HepG2 (cell line): ENCODE measurements at regions not wholly inside any gene's neighbourhood (a gene's known extent, or its start where the extent isn't known, plus 50 kb on each side); places are given as distances from the start of the nearest gene placed in this dataset.

Experiments
- ARHGAP35 ChIP-seq: sonication (generic); formaldehyde crosslinking; IDR thresholded peaks from 2 replicates; pipeline ENCODE4 v1.9.0; 2022; ENCODE audit warnings: mild to moderate bottlenecking, inconsistent platforms, moderate library complexity, missing genetic modification reagents, borderline replicate concordance
- FOXA3 ChIP-seq: IDR thresholded peaks from 2 replicates; pipeline ENCODE4 v1.6.1; 2016; ENCODE audit warnings: missing genetic modification reagents, missing compliant biosample characterization
- FOXJ3 ChIP-seq: sonication (generic); formaldehyde crosslinking; IDR thresholded peaks from 2 replicates; pipeline ENCODE4 v1.4.0; 2020; ENCODE audit warnings: missing genetic modification reagents, mild to moderate bottlenecking, borderline replicate concordance
- FOXO1 ChIP-seq: sonication (generic); formaldehyde crosslinking; IDR thresholded peaks from 2 replicates; pipeline ENCODE4 v1.4.0; 2020; ENCODE audit warnings: missing genetic modification reagents
- HOXD1 ChIP-seq: sonication (generic); formaldehyde crosslinking; IDR thresholded peaks from 2 replicates; pipeline ENCODE4 v1.5.0; 2020; ENCODE audit warnings: missing genetic modification reagents
- KDM2A ChIP-seq: sonication (generic); formaldehyde crosslinking; IDR thresholded peaks from 2 replicates; pipeline ENCODE4 v1.4.0; 2020; ENCODE audit warnings: low read depth, missing genetic modification reagents, borderline replicate concordance
- KMT2A ChIP-seq: sonication (generic); formaldehyde crosslinking; IDR thresholded peaks from 2 replicates; pipeline ENCODE4 v1.4.0; 2020; ENCODE audit warnings: missing genetic modification reagents
- PAXIP1 ChIP-seq: sonication (generic); formaldehyde crosslinking; conservative IDR thresholded peaks from 2 replicates; pipeline ENCODE4 v1.4.0; 2020; ENCODE audit warnings: mild to moderate bottlenecking, missing genetic modification reagents, moderate library complexity
- SPEN ChIP-seq: sonication (generic); formaldehyde crosslinking; IDR thresholded peaks from 2 replicates; pipeline ENCODE4 v1.5.1; 2020; ENCODE audit warnings: low read depth, mild to moderate bottlenecking, missing genetic modification reagents
- STAT6 ChIP-seq: sonication (generic); formaldehyde crosslinking; IDR thresholded peaks from 2 replicates; pipeline ENCODE4 v1.4.0; 2020; ENCODE audit warnings: missing genetic modification reagents, mild to moderate bottlenecking, borderline replicate concordance
- TEAD2 ChIP-seq: sonication (generic); formaldehyde crosslinking; IDR thresholded peaks from 2 replicates; pipeline ENCODE4 v1.9.0; 2021; ENCODE audit warnings: missing genetic modification reagents
- TP53 ChIP-seq: sonication (generic); formaldehyde crosslinking; conservative IDR thresholded peaks from 2 replicates; pipeline ENCODE4 v1.4.0; 2020; ENCODE audit warnings: missing genetic modification reagents
- YEATS4 ChIP-seq: sonication (generic); formaldehyde crosslinking; IDR thresholded peaks from 2 replicates; pipeline ENCODE4 v1.4.0; 2020; ENCODE audit warnings: missing genetic modification reagents, borderline replicate concordance
- ZBTB42 ChIP-seq: sonication (generic); formaldehyde crosslinking; IDR thresholded peaks from 2 replicates; pipeline ENCODE4 v1.5.0; 2020; ENCODE audit warnings: mild to moderate bottlenecking, missing genetic modification reagents
- ZGPAT ChIP-seq: IDR thresholded peaks from 2 replicates; pipeline ENCODE4 v1.6.1; 2016; ENCODE audit warnings: mild to moderate bottlenecking
- ZNF275 ChIP-seq: sonication (generic); formaldehyde crosslinking; IDR thresholded peaks from 2 replicates; pipeline ENCODE4 v1.8.0; 2022; ENCODE audit warnings: missing genetic modification reagents, mild to moderate bottlenecking, inconsistent platforms, borderline replicate concordance
- ZNF280D ChIP-seq: sonication (generic); formaldehyde crosslinking; IDR thresholded peaks from 2 replicates; pipeline ENCODE4 v1.5.1; 2020; ENCODE audit warnings: mild to moderate bottlenecking, missing genetic modification reagents
- ZNF549 ChIP-seq: sonication (generic); formaldehyde crosslinking; IDR thresholded peaks from 2 replicates; pipeline ENCODE4 v1.5.0; 2020; ENCODE audit warnings: missing genetic modification reagents

- TF ChIP-seq PAXIP1 (CRISPR knock-in tag) (peak; percentile 69), KMT2A (CRISPR knock-in tag) (no peak), ZNF275 (CRISPR knock-in tag) (no peak), ZNF280D (CRISPR knock-in tag) (no peak), FOXO1 (peak; percentile 77), YEATS4 (CRISPR knock-in tag) (peak; percentile 19; the same call in 1 of the 2 replicates), HOXD1 (CRISPR knock-in tag) (no peak), STAT6 (CRISPR knock-in tag) (no peak), TEAD2 (CRISPR knock-in tag) (no peak), ZBTB42 (0 out of 2 replicates have a peak, but pooled peaks have one; percentile 27), TP53 (CRISPR knock-in tag) (no peak), KDM2A (no peak; the same call in 1 of the 2 replicates), ARHGAP35 (CRISPR knock-in tag) (0 out of 2 replicates have a peak, but pooled peaks have one; percentile 2), ZNF549 (no peak), ZGPAT (peak; percentile 62), FOXJ3 (CRISPR knock-in tag) (no peak), FOXA3 (CRISPR knock-in tag) (peak; percentile 85), SPEN (CRISPR knock-in tag) (peak; percentile 77)
Measured at GRCh38 chr14:101706509-101707067, 54.9 kb upstream of the PPP2R5C start (continued).
